Liver (tissue), 3 donors: ENCODE measurements at regions not wholly inside any gene's neighbourhood (a gene's known extent, or its start where the extent isn't known, plus 50 kb on each side); places are given as distances from the start of the nearest gene placed in this dataset.

Experiments used
- ATF3 ChIP-seq: IDR thresholded peaks from 2 replicates; pipeline ENCODE4 v1.6.1; 2016; ENCODE audit warnings: antibody characterized with exemption
- CTCF ChIP-seq: fragments of 150-350 bp; IDR thresholded peaks from 2 replicates; pipeline ENCODE4 v1.5.1; 2017; ENCODE audit warnings: improper control_type of control experiment, low read depth, low read length; ENCODE audit not compliant: missing input control
- EGR1 ChIP-seq, 2 donors: IDR thresholded peaks; 2 replicates each; pipeline ENCODE4 v1.6.1; 2016 to 2018; ENCODE audit warnings: antibody characterized with exemption in 2 of 2, low read depth in 2 of 2
- FOXA1 ChIP-seq: IDR thresholded peaks from 2 replicates; pipeline ENCODE4 v1.6.1; 2016; ENCODE audit warnings: antibody characterized with exemption
- GABPA ChIP-seq, 2 donors: IDR thresholded peaks in 1 of 2; conservative IDR thresholded peaks in 1 of 2; 2 replicates each; pipeline ENCODE4 v1.6.1; 2016; ENCODE audit warnings: antibody characterized with exemption in 2 of 2, mild to moderate bottlenecking in 1 of 2, moderate library complexity in 1 of 2
- JUND ChIP-seq, 2 donors: IDR thresholded peaks; 2 replicates each; pipeline ENCODE4 v1.6.1; 2016; ENCODE audit warnings: antibody characterized with exemption in 2 of 2
- MAX ChIP-seq: IDR thresholded peaks from 2 replicates; pipeline ENCODE4 v1.6.1; 2016; ENCODE audit warnings: antibody characterized with exemption
- NR2F2 ChIP-seq: IDR thresholded peaks from 2 replicates; pipeline ENCODE4 v1.6.1; 2016; ENCODE audit warnings: antibody characterized with exemption
- RAD21 ChIP-seq, 2 donors: IDR thresholded peaks; 2 replicates each; pipeline ENCODE4 v1.6.1; 2016; ENCODE audit warnings: antibody characterized with exemption in 2 of 2, mild to moderate bottlenecking in 2 of 2
- REST ChIP-seq: IDR thresholded peaks from 2 replicates; pipeline ENCODE4 v1.6.1; 2016; ENCODE audit warnings: antibody characterized with exemption, mild to moderate bottlenecking
- SP1 ChIP-seq: IDR thresholded peaks from 2 replicates; pipeline ENCODE4 v1.6.1; 2018; ENCODE audit warnings: antibody characterized with exemption, mild to moderate bottlenecking
- YY1 ChIP-seq: IDR thresholded peaks from 2 replicates; pipeline ENCODE4 v1.6.1; 2016; ENCODE audit warnings: antibody characterized with exemption, mild to moderate bottlenecking
- ZBTB33 ChIP-seq: IDR thresholded peaks from 2 replicates; pipeline ENCODE4 v1.6.1; 2016; ENCODE audit warnings: antibody characterized with exemption
- donor health status: healthy.
- donor health status: healthy.

GRCh38 chr4:116323606-116324005, 761.8 kb downstream of the TRAM1L1 start:
- TF ChIP-seq ATF3, result no peak
- TF ChIP-seq JUND (IDR thresholded peaks at IDR 0.05), result no peak
- TF ChIP-seq SP1, result no peak
- TF ChIP-seq CTCF, result no peak
- no peak for TF ChIP-seq FOXA1
- no peak for TF ChIP-seq ZBTB33
- TF ChIP-seq RAD21 (IDR thresholded peaks at IDR 0.05), result no peak
- no peak for TF ChIP-seq NR2F2
- TF ChIP-seq EGR1 (IDR thresholded peaks at IDR 0.05; ENCODE audit: low read depth in 2 of 2), result no peak
- TF ChIP-seq YY1, result no peak
- no peak for TF ChIP-seq GABPA (IDR thresholded peaks at IDR 0.05 in 1 of 2, conservative IDR thresholded peaks at IDR 0.05 in 1 of 2)
- no peak for TF ChIP-seq REST
- TF ChIP-seq MAX, result no peak
